ENCODE measurements at regions not wholly inside any gene's neighbourhood (a gene's known extent, or its start where the extent isn't known, plus 50 kb on each side); places are given as distances from the start of the nearest gene placed in this dataset.

DNA sequence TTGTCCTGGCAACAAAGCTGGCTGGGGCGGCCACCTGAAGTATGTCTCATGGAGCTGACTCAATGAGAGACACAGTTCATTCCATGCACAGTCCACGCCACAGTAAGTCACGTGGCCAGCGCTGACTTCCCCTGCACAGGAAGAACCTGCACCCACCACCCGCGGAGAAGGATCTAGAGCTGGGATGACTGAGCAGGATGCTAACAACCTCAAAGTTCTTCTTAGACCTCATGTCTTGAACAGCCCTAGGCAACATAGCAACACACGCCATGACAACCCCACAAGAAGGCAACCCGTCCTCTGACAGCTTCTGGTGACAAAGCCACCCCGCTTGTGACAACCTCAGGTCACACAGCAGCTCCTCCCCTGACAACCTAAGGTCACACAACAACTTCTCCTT is 76.9 kb upstream of the B3GAT1 start:
- TF ChIP-seq POLR2A (IDR thresholded peaks at IDR 0.05): no peak
- TF ChIP-seq, protein P1, sequence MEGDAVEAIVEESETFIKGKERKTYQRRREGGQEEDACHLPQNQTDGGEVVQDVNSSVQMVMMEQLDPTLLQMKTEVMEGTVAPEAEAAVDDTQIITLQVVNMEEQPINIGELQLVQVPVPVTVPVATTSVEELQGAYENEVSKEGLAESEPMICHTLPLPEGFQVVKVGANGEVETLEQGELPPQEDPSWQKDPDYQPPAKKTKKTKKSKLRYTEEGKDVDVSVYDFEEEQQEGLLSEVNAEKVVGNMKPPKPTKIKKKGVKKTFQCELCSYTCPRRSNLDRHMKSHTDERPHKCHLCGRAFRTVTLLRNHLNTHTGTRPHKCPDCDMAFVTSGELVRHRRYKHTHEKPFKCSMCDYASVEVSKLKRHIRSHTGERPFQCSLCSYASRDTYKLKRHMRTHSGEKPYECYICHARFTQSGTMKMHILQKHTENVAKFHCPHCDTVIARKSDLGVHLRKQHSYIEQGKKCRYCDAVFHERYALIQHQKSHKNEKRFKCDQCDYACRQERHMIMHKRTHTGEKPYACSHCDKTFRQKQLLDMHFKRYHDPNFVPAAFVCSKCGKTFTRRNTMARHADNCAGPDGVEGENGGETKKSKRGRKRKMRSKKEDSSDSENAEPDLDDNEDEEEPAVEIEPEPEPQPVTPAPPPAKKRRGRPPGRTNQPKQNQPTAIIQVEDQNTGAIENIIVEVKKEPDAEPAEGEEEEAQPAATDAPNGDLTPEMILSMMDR (IDR thresholded peaks at IDR 0.05): no peak
- no peak overlapping the region for H3K4me3 ChIP-seq
- H3K27ac ChIP-seq: no peak overlapping the region
- H3K27me3 ChIP-seq: no peaks in the 10 kb centered on the region
- H3K36me3 ChIP-seq (replicated peaks in 1 of 2; ENCODE audit: insufficient read depth in 1 of 2, low read depth in 2 of 2): no peaks in the 10 kb centered on the region
- H3K9me3 ChIP-seq: no peaks in the 10 kb centered on the region
- no peak for DNase-seq
- 45 to 56% methylated on average over 4 to 9 of the region's 9 CpGs for WGBS, 2 donors
- intact Hi-C loops (cut with DNase I): no loop called here
- ATAC-seq: no peak
- no peaks in the 10 kb centered on the region for H3K4me1 ChIP-seq

DNA sequence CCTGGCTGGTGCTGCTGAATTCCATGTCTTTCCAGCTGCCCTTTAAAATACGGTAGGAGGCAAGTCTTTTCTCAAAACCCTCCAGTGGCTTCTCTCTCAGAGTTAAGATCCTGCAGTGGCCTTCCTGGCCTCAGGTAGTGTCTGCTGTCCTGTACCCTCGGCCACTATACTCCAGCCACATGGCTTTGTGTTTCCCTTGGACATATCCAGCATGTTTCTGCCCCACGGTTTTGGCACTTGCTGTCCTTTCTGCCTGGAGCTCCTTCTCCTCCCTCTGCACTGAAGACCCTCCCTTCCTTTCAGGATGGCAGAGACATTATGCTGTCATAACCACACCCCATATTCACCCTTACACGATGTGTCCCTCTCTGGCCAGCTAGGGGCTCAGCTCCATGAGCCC is 76.5 kb upstream of the B3GAT1 start:
- no peaks in the 10 kb centered on the region for H3K4me1 ChIP-seq
- no peak for ATAC-seq

DNA sequence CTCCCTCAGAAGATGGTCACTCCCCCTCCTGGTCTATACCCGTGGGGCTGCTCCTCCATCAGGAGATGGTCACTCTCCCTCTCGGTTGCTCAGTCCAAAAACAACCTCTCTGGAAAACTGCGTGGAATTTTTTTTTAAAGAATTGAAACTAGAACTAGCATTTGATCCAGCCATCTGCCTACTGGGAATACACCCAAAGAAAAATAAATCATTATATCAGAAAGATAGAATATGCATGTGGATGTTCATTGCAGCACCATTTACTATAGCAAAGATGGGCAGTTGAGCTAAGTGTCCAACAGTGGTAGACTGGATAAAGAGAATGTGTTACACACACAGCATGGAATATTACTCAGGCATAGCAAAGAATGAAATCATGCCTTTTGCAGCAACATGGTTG is 75.7 kb upstream of the B3GAT1 start:
- no peak overlapping the region for H3K4me3 ChIP-seq

More for the DNA sequence above, 76.5 kb upstream of the B3GAT1 start:
- no peak overlapping the region for H3K4me3 ChIP-seq
- 44 to 50% methylated on average over 4 of the region's 4 CpGs for WGBS, 2 donors
- no peaks in the 10 kb centered on the region for H3K27me3 ChIP-seq
- intact Hi-C loops (cut with DNase I): no loop called here
- H3K9me3 ChIP-seq: no peaks in the 10 kb centered on the region
- no peak overlapping the region for H3K27ac ChIP-seq
- TF ChIP-seq POLR2A (IDR thresholded peaks at IDR 0.05): no peak
- TF ChIP-seq, protein P1 (IDR thresholded peaks at IDR 0.05): no peak
- no peak for DNase-seq
- H3K36me3 ChIP-seq (replicated peaks in 1 of 2; ENCODE audit: insufficient read depth in 1 of 2, low read depth in 2 of 2): no peaks in the 10 kb centered on the region

DNA sequence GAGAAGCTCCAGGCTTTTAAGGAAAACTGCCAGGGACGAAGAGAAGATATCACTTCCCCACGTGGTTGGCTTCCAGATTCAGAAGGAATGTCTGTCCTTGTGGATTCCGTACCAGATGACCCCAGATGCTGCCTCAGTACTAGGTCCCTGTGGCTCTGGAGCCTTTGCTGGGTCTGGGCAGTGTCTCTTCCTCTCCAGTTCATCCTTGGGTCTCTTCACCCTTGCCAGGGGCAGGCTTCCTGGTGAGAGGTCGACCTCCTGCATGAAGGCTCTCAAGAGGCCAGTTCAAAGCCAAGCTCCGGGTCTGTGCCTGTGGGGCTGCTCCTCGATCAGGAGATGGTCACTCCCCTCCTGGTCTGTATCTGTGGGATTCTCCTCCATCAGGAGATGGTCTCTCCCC is 74.7 kb upstream of the B3GAT1 start:
- Histone ChIP-seq H3K27me3 (no peaks in the 10 kb centered on the region), H3K9me3 (no peaks in the 10 kb centered on the region), H3K36me3 (replicated peaks in 1 of 2; ENCODE audit: insufficient read depth in 1 of 2, low read depth in 2 of 2) (no peaks in the 10 kb centered on the region), H3K4me3 (no peak overlapping the region), H3K4me1 (no peaks in the 10 kb centered on the region), H3K27ac (no peak overlapping the region)
- DNase-seq: no peak
- ATAC-seq: no peak
- TF ChIP-seq, protein P1 (IDR thresholded peaks at IDR 0.05): no peak
- no peak for TF ChIP-seq POLR2A (IDR thresholded peaks at IDR 0.05)
- 44 to 45% methylated on average over 5 to 6 of the region's 6 CpGs for WGBS, 2 donors
- intact Hi-C loops (cut with DNase I): no loop called here

More for the DNA sequence above, 75.7 kb upstream of the B3GAT1 start:
- WGBS, 2 donors: 59% methylated on average over 3 of the region's 3 CpGs
- Histone ChIP-seq H3K36me3 (replicated peaks in 1 of 2; ENCODE audit: insufficient read depth in 1 of 2, low read depth in 2 of 2) (no peaks in the 10 kb centered on the region), H3K9me3 (no peaks in the 10 kb centered on the region), H3K27ac (no peak overlapping the region), H3K4me1 (no peaks in the 10 kb centered on the region), H3K27me3 (no peaks in the 10 kb centered on the region)
- intact Hi-C loops (cut with DNase I): no loop called here
- no peak for ATAC-seq
- DNase-seq: no peak
- no peak for TF ChIP-seq POLR2A (IDR thresholded peaks at IDR 0.05)
- TF ChIP-seq, protein P1 (IDR thresholded peaks at IDR 0.05): no peak

DNA sequence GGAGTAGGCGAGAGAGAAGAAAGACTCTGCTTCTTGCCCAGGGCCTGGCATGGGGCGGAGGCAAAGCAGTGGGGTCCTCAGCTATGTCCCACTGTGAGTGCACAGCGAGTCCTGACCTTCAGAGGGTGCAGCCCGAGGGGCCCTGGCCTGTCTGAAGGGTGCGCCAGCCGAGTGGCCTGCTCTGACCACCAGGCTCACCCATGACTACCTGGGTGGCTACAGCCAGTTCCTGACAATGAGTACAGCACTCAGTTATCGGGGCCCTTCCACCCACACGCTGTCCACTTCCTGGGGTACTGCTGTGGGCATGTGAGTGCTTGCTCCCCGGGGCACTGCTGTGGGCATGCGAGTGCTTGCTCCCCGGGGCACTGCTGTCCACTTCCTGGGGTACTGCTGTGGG is 74.1 kb upstream of the B3GAT1 start:
- 53 to 74% methylated on average over 5 to 10 of the region's 11 CpGs for WGBS, 2 donors
- DNase-seq (no peak), ATAC-seq (no peak)
- H3K27ac ChIP-seq: no peak overlapping the region
- no peaks in the 10 kb centered on the region for H3K36me3 ChIP-seq (replicated peaks in 1 of 2; ENCODE audit: insufficient read depth in 1 of 2, low read depth in 2 of 2)
- H3K9me3 ChIP-seq: no peaks in the 10 kb centered on the region
- no peaks in the 10 kb centered on the region for H3K27me3 ChIP-seq
- intact Hi-C loops (cut with DNase I): no loop called here
- TF ChIP-seq, protein P1 (IDR thresholded peaks at IDR 0.05): no peak
- no peak for TF ChIP-seq POLR2A (IDR thresholded peaks at IDR 0.05)
- no peaks in the 10 kb centered on the region for H3K4me1 ChIP-seq
- H3K4me3 ChIP-seq: no peak overlapping the region

Data from body of pancreas (tissue), 4 donors.